ENCODE measurements at regions not wholly inside any gene's neighbourhood (a gene's known extent, or its start where the extent isn't known, plus 50 kb on each side); places are given as distances from the start of the nearest gene placed in this dataset.
"Not testable (repeated sequence)": the region's sequence is repeated elsewhere in the genome, so short reads cannot be mapped to it uniquely, and the experiment has no call there.

DNA sequence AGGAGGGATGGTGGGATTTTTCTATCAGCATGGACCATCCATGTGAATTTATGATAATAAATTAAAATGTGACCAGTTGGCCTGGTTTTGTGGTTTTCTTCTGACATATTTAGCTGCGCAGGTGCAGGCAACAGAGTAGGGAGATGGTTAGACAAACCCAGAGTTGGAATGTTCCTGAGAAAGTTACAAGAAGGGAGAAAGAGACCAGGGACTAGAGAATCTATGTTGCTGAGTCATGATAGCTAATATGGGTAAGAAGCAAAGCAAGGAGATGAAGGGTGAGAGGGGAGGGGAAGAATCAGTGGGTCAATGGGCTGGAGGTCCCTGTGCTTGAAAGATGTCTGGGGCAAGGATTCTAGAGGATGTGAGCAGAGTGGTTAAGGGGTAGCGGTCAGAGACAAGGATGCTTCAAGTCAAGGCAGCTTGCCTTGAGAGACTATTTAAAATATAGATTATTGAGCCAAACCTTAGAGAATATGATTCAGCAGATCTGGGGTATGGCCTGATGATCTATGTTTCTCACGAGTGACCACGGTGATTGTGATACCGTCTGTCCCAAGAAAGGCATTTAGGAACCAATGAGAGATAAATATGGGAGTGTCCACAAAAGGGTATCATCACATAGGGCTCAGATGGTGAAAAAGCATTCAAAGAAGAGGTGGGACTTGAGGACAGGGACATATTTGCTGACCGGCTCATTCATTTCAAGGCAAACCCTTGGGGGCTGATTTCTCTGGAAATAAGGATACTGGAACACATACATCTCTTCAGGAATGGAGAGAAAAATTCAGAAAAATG is 219.7 kb upstream of the PLD5 start:
- no peak for DNase-seq (ENCODE audit: low read depth in 3 of 3, low spot score in 2 of 3)

DNA sequence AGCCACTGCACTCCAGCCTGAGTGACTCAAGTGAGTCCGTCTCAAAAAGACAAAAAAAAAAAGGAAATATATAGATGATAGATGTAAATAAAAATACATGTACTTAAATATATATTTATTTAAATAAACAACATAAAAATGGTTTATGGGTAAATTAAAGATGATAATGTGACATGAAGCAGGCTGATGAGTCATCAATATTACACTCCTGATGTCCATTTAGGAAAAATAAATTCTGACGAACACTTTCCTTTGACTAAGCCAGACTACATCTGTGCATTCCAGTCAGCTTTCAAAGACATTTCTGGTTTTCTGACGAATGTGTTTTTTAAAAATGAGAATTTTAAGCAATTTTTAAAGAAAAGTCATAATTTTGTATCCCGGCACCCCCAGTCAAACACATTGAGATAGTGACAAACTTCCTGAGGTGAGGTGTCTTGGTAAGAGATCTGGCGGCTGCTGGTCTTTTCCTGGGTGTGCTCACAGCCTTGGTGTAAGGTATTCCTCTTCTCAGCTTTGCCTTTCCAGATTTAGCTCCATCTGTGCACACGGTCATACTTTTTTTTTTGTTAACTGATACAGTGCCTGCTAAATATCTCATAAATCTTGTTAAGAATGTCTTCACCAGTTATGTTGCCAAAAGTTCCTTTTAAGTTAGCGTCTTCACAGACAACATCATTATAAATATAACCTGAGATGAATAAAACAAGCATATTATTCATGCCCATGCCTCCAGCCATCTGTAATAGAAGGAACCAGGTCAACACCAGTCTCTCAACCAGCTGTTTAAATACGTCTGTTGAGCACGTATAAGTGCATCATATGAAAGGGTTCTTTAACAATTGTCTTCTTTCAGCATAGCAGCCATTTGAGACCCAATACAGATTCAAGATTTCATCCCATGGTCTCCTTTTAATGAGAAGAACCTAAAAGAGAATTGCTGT is 214.5 kb upstream of the PLD5 start:
- no peak for DNase-seq (ENCODE audit: low read depth in 3 of 3, low spot score in 2 of 3)

DNA sequence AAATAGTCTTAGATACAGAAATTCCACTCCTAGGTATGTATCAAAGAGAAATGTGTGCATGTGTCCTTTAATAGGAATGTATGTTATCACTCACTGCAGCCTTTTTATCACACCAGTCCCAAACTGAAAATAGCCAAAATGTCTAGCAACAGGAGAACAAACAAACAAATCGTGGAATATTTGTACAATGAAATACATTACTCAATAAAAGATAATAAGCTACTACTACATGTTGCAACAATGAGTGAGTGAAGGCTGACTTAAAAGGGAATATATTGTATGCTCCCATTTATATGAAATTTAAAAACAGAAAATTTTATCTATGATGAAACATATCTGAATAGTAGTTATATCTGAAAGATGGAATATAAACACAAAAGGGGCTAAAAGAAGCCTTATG is 212.1 kb upstream of the PLD5 start:
- DNase-seq (ENCODE audit: low read depth in 3 of 3, low spot score in 2 of 3) = no peak

DNA sequence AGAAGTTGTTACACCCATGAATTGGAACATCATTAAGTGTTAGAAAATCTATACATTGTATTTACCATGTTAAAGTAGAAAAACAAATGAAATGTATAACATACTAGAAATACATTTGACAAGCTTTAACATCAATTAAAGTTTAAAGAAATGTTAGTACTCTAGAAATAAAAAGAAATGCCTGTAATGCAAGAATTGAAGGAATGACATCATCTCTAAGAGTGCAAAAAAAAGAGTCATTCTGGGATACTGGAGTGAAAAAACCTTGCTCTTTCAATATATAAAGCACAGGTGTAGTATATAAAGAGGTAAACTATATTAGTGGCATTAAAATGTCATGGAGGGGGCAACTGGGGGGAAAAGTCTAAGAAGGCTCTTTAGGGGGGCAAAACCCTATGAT is 210.8 kb upstream of the PLD5 start:
- DNase-seq (ENCODE audit: low read depth in 3 of 3, low spot score in 2 of 3) = no peak

DNA sequence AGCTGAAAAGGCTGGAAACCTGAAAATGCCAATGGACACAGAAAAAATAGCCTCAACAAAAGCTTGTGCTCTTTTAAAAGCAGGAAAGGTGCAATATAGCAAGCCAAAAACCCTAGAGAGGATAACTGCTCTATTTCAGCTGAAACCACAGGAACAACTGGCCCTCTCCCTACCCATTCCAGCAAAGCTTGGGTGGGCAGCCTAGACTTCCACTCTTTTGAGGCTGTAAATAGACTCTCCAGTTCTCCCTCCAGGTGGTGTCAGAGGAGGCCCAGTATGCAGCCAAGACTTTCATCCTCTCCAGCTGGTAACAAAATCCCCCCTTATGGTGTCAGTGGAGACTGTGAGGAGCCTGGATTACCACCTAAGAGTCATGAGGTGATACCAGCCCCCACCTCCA is 206.9 kb upstream of the PLD5 start:
- no peak for DNase-seq (ENCODE audit: low read depth in 3 of 3, low spot score in 2 of 3)

DNA sequence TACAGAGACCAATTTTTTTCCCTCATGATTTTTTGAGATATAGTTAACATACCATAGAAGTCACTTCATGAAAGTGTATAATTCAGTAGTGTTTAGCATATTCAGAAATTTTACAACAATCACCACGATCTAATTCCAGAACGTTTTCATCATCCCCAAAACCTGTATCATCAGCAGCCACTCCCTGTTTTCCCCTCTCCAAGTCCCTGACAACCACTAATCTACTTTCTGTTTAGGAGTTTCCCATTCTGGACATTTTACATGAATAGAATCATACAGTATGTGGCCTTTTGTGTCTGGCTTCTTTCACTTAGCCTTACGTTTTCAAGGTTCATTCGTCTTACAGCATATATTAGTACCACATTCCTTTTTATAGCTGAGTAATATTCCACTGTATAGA is 204.2 kb upstream of the PLD5 start:
- DNase-seq (ENCODE audit: low read depth in 3 of 3, low spot score in 2 of 3) = no peak

DNA sequence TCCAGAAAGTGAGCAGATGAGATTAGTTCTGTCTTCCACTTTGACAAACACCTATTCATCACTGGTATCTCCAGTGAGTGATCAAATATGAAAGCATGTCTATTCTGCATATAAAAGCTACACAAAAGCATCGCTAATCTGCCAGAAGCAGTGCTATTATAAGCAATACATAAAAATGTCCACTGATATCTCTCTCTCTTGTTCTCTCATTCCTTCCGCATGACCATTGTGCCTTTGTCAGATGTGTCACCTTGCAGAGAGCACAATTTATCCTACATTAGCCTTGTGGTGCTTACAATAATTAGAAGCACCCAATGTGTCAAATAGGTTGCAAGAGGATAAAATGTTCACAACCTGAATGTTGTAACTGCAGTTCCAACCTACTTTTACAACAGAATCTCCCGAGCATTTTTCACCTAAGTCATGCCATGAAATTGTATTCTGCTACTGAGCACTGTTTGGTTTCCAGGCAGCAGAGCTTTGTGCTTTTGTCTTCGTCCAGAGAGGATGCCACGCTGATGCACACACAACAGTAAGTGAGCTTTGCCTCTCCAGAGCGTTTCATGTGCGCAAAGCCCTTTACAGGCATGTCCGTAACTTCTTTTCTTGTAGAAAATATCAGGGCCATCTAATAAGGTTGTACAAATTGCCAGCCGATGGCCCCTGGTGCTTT is 198.7 kb upstream of the PLD5 start:
- no peak for DNase-seq (ENCODE audit: low read depth in 3 of 3, low spot score in 2 of 3)

DNA sequence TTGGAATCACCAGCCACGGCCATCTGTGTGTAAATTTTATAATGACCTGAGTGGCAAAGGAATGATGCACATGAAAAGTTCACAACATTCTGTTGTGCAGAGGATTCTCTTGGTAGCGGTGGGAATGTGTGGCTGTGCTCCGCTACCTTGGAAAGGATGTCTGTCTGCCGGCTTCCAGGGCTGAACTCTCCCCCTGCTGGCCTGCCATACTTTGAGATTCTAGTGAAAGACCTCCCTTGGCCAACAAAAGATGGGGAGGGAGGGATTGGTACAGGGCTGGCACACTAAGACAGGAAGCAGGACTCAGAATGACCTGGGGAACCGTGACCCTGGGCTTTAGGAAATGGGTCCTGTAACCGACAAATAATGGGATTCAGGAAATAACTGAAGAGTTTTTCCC is 194.5 kb upstream of the PLD5 start:
- no peak for DNase-seq (ENCODE audit: low read depth in 3 of 3, low spot score in 2 of 3)

DNA sequence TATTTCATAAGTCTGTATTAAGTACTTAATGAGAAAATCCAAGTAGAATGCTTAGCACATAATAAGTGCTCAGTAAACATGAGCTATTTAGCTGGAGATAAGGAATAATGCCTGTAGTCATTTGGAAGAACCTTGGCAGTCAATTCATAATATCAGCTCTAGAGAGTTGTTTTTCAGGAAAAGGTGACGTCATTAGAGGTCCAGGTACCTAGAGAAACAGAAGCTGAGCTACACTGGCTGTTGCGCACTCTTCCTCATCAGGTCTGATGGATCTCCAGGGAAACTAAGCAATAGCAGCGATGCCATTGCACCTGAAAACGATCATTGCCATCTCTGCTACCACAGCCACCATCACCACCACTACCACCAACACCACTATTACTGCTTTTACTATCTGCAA is 187.8 kb upstream of the PLD5 start:
- no peak for DNase-seq (ENCODE audit: low read depth in 3 of 3, low spot score in 2 of 3)

DNA sequence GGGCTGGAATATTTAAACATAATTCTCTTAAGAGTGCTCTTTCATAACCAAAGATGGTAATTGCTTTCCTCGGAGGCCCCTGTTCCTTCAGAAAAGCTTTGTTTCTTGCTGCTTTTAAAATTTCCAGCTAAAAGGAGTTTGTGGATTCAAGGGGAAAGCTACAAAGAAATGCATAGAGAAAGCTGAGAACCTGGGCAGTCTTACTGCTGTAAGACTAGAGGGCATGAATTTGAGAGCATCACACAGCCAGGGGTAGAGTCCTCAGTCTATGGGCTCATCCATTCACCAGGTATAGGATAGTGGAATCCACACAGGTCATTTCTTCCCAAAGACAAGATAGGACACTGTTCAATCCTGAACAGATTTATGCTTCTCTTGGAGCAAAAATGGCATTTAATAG is 186.3 kb upstream of the PLD5 start:
- DNase-seq (ENCODE audit: low read depth in 3 of 3, low spot score in 2 of 3) = no peak

DNA sequence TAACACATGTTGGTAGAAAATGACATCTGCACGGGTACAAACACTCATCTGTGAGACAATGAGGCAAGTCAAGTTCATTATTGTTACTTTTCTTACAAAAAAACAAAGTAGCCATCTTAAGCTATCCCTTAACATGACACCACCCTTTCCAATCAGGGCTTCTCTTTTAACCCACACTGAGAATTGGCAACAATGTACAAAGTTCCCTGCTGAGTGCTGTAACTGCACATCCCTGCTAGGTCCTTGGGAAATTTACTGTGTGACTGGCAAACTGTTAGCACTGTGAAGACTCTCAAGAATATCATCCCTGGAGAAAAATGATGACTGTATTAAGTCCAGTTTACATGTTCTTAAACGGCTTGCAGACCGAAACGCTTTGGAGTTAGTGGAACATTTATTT is 185.8 kb upstream of the PLD5 start:
- DNase-seq (ENCODE audit: low read depth in 3 of 3, low spot score in 2 of 3) = no peak

DNA sequence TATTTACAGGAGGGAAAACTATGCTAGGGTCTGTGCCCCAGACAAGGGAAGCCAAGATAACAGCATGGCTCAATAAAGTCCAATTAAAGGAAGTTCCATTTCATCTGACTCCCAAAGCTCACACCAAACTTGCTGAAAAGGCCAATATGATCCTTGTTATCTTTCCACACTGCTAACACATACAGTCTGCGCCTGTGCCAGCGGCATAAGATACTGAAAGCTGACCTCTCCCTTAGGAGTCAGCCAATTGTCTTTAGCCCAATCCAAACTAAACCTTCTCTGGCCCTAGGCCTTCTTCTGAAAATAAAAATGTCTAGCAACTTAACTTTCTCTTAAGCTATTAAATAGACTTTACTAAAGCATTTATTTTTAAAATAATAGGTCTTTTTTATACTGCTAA is 179.0 kb upstream of the PLD5 start:
- no peak for DNase-seq (ENCODE audit: low read depth in 3 of 3, low spot score in 2 of 3)

DNA sequence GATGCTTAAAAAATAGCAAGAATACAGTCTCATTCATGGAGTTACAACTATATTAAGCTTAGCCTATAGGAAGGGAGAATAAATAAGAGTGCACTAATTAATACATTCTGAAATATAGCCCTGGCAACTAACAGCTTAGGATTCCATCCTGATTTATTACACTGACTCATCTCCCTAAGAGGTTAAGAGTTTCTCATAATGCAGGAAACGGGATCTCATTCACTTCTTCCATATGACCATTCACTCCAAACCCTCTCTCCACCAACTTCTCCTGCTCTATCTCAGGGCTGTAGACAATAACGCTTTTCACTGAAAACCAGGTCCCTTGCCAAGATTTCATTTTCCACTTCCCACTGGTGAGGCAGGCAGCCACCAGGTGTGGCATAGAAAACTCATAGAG is 168.5 kb upstream of the PLD5 start:
- no peak for DNase-seq (ENCODE audit: low read depth in 3 of 3, low spot score in 2 of 3)

DNA sequence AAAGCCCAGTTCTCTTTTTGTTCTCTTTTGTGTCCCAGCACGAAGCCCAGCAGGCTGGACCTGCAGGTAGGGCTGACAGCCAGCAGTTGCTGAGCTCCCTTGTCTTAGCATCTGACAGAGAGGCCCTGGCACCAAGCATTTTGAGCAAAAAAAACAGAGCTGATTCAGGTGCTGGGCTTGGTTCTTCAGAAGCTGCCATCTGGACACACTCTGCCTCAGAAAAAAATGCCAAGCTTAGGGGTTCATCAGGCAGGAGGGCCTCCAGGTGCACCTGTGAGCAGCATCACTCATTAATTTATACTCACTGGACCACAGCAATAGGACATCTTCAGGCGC is 167.1 kb upstream of the PLD5 start:
- no peak for DNase-seq (ENCODE audit: low read depth in 3 of 3, low spot score in 2 of 3)

DNA sequence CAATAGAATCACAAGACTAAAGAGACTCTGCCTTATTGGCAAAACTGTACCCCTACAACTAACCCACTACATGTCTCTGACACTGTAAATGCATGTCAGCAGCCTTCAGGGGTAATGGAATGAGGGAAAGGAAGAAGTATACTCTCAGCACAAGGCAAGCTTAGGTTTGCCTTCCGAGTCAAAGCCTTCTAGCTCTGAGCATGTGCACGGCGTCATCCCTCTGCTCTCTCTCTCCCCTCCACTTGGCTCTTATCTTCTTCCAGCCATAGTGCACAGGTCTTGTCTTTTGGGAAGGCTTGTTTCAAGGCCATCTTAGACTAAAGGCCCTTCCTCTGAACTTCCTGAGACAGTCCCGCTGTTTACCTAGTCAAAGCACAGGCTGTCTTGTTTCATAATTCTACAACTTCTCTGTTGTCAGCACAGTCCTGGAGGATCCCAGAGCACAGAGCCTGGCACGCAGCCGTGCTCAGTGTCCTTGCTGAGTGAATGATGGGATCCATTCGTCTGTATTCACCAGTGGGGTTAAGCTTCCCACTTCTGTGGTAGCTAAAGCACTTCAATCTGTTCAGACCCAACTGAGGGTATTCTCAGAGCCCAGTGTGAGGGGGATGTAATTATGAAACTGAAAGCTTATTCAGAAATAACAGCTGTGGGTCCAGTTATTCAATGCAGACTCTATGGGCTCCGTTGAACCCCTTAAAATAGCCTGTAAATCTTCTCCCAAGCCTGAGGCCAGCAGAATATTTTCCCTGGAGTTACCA is 166.5 kb upstream of the PLD5 start:
- no peak for DNase-seq (ENCODE audit: low read depth in 3 of 3, low spot score in 2 of 3)

DNA sequence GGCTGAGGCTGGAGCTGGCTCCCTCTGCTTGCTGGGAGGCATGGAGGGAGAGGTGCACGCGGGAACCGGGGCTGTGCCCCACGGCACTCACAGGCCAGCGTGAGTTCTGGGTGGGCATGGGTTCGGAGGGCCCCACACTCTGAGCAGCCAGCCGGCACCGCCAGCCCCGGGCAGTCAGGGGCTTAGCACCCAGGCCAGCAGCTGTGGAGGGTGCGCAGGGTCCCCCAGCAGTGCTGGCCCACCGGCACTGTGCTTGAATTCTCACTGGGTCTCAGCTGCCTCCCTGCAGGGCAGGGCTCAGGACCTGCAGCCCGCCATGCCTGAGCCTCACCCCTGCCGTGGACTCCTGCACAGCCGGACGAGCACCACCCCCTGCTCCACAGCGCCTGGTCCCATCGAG is 164.9 kb upstream of the PLD5 start:
- no peak for DNase-seq (ENCODE audit: low read depth in 3 of 3, low spot score in 2 of 3)

DNA sequence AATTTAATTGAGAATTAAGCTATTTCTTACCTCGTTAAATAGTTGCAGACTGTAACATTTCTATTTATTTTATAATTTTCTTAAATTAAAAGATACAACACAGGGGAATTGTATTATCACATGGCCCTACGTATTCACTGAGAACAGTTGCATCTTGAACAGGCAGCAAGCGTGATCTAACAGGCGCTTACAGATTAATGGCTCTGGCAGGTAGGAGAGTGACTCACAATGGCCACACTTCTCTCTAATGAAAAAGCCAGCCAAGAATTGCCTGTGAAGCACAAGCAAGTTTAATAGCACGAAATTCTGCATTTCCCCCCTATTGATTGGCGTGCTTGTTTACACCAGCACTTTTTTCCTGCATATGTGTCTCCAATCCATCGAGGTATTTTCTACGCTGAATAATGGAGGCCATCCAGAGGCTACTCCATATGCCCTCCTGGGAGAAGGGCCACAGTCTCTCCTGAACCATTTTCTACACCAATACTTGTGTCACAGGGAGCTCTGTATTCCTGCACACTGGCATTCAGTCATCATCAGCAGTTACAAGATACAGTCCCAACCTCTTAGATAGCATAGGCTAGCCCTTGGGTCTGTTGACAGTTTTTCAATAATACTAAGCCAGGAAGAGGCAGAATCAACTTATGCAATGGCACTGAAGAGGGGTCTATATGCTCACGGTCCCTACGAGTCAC is 150.6 kb upstream of the PLD5 start:
- DNase-seq (ENCODE audit: low read depth in 3 of 3, low spot score in 2 of 3) = no peak

DNA sequence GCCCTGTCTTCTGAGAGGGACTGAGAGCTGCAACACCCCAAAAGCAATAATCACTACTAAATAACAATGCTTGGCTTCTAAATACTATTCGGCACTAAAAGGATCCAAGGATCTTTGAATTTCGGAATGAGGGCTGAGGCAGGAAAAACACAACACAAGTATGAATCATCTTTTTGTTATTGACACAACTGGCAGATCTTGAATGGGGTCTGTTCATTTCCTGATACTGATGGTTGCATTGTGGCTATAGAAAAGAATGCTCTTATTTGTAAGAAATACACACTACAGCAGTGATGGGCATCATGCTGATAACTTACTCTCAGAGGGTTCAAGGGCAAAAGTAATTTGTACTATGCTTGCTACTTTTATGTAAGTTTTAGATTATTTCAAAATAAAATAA is 149.2 kb upstream of the PLD5 start:
- no peak for DNase-seq (ENCODE audit: low read depth in 3 of 3, low spot score in 2 of 3)

DNA sequence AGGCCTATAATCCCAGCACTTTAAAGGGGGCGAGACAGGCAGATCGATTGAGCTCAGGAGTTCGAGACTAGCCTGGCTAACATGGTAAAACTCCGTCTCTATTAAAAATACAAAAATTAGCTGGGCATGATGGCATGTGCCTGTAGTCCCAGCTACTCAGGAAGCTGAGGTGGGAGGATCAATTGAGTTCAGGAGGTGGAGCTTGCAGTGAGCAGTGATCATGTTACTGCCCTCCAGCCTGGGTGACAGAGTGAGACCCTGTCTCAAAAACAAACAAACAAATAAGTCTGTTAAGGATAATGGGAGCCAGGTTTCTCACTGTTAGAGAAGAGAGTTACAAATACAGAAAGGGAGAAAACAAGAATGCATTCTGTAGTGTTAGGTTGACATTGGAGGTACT is 148.7 kb upstream of the PLD5 start:
- not testable (repeated sequence) for DNase-seq (ENCODE audit: low read depth in 3 of 3, low spot score in 2 of 3)

DNA sequence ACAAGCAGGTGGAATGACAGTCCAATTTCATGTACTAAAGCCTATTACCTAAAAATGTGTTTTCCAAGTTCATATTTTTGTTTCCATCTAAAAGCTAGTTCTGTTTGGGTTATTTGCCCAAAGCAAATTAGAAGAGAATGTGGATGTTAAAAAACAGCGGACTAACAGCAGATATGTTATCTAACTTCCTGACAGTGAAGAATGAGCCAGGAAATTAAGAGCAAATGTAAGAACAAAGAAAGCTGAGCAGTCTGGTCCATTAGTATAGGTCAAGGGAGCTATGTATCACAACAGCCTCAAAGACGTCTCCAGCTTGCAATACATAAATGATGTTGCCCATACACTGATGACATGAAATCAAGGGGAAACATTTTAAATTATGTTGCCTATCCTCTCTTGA is 145.5 kb upstream of the PLD5 start:
- no peak for DNase-seq (ENCODE audit: low read depth in 3 of 3, low spot score in 2 of 3)

Measured in right renal cortex interstitium (tissue), 3 donors.